Activated CD8-positive, alpha-beta memory T cell treated with anti-CD3 and anti-CD28 coated beads, Interleukin-2, amount 50 U/mL, for 1 hour (primary cell): ENCODE measurements at regions not wholly inside any gene's neighbourhood (a gene's known extent, or its start where the extent isn't known, plus 50 kb on each side); places are given as distances from the start of the nearest gene placed in this dataset.

Experiments used
- DNase-seq: peaks from one replicate; pipeline ENCODE4 v3.0.0-alpha.2; 2020; ENCODE audit errors: extremely low read depth

DNA sequence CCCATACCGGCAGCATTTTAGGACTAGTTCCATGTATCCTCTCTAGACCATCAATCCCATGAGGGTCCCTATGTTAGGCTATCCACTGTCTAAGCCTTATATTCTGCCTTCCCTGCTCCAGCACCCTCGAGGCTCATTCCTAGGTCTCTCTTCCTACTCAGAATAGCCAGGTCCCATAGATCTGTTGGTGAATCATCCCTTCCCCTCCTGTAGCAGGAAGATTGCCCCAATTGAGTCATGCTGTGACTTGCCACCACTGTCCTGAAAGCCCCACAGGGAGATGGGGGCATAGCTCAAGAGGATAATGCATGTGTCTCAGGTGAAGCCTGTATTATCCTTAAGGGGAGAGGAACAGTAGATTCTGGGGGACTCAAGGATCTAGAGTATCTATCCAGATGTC is 143.1 kb upstream of the MOCS1 start:
- DNase-seq = no peak

- DNase-seq = no peak
These were observed 140.9 kb upstream of the MOCS1 start for GRCh38 chr6:40075056-40075590.

DNA sequence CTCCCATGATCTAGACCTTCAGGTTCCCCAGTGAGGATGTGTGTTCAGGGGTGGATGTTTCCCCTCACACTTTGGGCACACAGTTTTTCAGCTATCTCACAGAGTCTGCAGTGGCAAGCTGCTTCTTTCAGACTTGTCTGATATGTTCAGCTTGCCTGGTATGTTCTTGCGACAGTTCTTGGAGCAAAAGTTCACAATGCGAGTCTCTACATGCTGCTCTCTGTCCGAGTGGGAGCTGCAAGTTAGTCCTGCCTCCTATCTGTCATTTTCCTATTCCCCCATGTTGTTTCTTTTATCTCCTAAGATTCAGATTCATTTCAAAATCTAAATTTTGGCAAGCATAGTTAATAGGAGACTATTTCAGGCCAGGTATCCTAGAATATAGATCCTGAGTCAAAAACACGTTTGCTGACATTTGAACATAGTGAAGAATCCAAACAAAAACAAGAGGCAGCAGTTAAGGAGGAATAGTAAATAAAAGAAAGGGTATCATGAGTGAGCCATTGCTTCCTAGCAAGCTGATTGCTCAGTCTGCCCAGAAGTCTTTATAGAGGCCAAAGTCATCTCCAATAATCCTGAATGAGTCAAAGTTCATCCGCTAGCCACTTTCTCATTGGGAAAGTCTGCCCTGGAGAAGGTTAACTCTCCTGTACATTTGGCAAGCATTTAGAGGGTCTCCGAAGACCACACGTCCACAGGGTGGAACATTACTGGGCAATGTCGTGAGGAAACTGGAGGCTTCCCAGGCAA is 140.2 kb upstream of the MOCS1 start:
- DNase-seq = no peak

DNA sequence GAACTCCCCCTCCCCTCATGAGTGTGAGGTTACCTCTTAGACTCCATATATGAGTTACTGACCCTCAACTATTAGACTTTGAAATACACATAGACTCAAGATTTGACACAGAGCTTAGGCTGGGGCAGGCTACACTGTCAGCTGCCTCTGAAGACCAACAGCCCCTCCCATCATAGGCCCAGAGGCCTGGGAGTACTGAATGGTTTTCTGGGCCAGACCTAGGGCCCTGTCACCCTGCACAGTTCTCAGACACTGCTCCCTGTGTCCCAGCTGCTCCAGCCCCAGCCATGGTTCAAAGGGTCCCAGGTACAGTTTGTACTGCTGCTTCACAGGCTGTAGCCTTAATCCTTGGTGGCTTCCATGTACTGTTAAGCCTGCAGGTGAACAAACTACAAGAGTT is 132.1 kb upstream of the MOCS1 start:
- no peak for DNase-seq

DNA sequence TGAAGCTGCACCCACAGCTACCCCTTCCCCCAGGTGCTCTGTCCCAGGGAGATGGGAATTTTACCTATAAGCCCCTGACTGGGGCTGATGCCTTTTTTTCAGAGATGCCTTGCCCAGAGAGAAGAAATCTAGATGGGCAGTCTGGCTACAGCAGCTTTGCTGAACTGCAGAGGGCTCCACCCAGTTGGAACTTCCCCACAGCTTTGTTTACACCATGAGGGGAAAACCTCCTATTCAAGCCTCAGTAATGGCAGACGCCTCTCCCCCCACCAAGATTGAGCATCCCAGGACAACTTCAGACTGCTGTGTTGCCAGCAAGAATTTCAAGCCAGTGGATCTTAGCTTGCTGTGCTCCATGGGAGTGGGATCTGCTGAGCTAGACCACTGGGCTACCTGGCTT is 122.6 kb upstream of the MOCS1 start:
- DNase-seq = no peak

DNA sequence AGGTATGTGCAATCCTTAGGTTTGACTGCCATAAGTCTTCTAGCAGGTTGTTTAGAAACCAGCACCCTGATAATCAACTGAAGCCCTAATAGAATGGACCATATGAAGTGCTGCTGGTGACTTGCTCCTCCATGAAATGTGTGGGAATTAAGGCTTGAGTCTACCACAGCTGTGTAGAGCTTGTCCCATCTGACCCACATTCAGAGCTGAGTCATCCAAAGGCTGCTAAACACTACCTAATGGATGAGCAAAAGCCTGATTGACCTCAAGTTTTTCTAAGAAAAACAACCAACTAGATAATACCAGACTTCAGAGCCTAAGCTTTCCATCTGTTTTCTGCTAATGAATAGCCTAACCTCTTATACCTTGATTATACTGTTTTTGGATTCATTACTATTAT is 120.3 kb upstream of the MOCS1 start:
- no peak for DNase-seq

GRCh38 chr6:40054186-40054585 is 119.9 kb upstream of the MOCS1 start:
- DNase-seq = no peak

- DNase-seq = no peak
These were observed 114.9 kb upstream of the MOCS1 start for GRCh38 chr6:40049128-40049527.

GRCh38 chr6:40044196-40044595 is 109.9 kb upstream of the MOCS1 start:
- no peak for DNase-seq

DNA sequence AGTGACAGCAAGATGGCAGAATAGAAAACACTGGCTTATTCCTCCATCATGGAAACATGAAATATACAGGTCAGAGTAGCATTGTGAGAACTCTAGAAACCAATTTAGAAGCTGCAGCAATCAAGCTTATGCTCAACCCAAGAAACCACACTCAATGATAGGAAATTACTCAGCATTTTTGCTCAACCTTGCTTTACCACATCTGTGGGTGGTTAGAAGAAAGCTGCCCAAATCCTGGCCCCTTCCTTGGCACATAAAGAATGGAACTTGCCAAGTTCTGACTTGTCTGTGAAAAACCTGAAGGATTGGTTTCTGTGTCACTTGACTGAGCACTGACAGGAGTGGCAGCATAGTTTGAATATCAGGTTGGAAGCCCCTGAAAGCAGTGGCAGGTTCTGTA is 108.0 kb upstream of the MOCS1 start:
- DNase-seq = no peak

DNA sequence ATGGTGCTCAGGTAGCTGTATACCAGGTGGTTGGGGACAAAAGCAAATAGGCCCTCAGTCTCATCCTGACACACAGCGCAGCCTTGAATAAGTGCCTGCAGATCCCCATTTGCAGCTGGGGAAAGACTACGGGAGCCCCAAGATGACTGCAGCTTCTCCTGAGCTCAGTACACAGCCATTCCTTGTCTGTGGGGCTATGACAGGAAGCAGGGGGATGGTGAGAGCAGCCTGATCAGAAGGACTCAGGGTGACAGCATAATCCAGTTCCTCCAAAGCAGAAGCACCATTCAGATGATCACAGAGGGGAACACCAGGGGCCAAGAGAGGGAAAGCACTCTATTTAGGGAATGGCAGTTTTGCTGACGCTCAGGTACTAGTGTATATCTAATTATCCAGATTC is 104.8 kb upstream of the MOCS1 start:
- no peak for DNase-seq

- no peak for DNase-seq
These were observed 104.4 kb upstream of the MOCS1 start for GRCh38 chr6:40038626-40039025.

DNA sequence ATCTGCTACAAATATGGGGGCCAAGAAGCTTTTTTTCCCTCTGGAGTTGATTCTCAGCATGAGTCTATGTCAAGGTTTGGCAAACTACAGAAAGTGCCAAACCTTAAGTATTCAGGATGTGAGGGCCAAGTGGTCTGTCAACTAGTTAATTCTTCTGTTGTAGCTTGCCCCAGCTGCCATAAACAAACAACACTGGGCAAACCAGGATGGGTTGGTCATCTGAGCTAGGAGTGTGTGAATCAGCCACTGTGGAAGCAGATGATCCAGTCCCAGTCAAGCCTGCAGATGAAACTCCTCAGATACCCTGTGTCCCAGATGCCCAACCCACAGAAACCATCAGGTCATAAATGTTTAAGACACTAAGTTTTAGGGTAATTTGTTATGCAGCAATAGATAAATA is 103.0 kb upstream of the MOCS1 start:
- no peak for DNase-seq

- no peak for DNase-seq
These were observed 101.9 kb upstream of the MOCS1 start for GRCh38 chr6:40036186-40036585.

GRCh38 chr6:40028449-40028848 is 94.2 kb upstream of the MOCS1 start:
- no peak for DNase-seq

DNA sequence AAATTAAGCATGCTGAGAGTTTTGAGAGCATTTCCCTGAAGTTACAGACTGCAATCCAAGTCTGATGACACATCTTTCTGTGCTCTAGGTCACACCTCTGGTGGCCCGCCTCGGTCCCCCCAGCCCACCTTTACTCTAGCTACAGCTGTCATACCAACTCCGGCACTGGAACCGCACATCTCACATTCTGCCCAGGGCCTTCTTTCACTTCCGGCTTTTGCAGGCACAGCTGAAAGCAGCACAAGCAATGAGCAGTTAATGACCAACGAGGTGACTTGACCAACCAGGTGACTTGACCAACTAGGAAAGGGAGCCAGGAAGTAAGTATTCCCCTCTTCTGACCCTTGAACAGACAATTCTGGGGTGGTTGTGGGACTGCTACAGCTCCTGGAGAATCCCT is 88.6 kb upstream of the MOCS1 start:
- no peak for DNase-seq

DNA sequence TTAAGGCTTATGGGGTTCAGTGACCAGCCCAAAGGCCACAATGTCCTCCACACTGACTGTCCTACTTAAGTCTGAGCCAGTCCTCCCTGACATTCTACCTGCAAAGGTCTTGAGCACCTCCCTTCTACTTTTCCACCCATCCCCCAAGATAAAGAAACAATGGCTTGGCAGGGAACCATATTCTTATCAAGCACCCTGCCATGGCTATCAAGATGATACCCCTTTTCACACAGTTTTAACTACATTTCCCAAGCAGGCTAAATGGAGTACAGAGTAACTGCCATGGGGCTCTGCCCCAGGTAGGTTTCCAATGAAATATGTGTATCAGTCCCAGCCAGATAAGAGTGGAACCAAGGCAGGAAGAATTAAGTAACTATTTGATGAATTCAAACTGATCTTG is 85.9 kb upstream of the MOCS1 start:
- no peak for DNase-seq

- DNase-seq = no peak
These were observed 81.3 kb upstream of the MOCS1 start for GRCh38 chr6:40015530-40015929.

GRCh38 chr6:40011844-40012243 is 77.6 kb upstream of the MOCS1 start:
- no peak for DNase-seq

DNA sequence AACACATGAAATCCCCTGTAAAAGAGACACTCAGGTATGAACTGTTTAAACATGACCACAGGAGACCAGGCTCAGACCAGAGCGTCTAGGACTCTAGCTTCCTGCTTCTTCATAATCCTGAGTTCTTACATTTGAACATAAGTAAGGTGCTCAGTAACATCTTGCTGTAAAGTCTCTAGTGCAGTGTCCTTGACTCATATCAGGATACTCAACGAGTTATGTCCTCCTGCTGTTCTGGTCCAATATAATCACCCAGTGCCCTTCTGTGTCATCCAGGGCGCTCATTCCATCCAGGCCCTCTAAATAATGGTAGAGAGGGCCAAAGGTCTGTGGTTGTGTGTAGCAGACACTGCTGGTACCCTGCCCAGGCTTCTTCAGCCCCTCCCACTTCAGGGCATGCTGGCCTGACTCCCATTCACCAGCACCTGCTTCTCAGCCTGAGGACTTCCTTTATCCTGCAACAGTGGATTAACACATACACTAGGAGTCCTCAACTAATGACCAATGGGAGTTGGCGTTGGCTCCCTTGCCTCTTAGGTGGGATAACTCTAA is 66.8 kb upstream of the MOCS1 start:
- DNase-seq = no peak

- no peak for DNase-seq
These were observed 65.0 kb upstream of the MOCS1 start for GRCh38 chr6:39999006-39999867.

DNA sequence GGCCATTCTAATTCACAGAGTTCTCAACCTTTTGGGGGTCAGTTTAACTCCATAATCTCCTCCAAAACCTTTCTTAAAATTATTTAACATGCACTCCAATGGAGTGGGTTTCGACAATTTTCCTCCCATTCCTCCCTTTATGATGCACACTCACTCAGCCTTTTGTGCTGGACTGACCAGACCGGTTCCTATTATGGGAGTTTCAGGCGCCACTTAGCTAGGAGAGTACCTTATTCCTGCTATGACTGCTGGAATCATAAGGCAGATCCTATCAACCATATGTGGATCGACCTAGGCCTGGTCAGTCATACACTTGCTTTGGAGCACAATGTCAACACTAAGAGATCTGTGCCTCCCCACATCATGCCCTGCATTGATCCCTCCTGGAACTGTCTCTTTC is 63.9 kb upstream of the MOCS1 start:
- DNase-seq = no peak
